ENCODE measurements at regions not wholly inside any gene's neighbourhood (a gene's known extent, or its start where the extent isn't known, plus 50 kb on each side); places are given as distances from the start of the nearest gene placed in this dataset.

DNA sequence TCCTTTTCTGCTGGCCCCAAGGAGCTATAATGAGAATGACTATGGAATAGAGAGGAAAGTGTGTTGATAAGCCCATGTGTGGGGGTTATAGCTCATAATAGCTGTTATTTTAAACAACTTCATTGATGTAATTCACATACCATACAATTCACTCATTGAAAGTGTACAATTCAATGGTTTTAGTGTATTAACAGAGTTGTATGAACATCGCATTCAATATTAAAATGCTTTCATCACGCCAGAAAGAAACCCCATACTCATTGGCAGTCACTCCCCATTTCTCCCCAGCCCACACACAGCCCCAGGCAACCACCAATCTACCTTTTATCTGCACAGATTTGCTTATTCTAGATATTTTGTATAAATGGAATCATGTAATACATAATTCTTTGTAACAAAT is 139.6 kb upstream of the CYP1B1 start:
- TF ChIP-seq, protein P1, sequence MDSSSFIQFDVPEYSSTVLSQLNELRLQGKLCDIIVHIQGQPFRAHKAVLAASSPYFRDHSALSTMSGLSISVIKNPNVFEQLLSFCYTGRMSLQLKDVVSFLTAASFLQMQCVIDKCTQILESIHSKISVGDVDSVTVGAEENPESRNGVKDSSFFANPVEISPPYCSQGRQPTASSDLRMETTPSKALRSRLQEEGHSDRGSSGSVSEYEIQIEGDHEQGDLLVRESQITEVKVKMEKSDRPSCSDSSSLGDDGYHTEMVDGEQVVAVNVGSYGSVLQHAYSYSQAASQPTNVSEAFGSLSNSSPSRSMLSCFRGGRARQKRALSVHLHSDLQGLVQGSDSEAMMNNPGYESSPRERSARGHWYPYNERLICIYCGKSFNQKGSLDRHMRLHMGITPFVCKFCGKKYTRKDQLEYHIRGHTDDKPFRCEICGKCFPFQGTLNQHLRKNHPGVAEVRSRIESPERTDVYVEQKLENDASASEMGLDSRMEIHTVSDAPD (CRISPR knock-in tag; IDR thresholded peaks at IDR 0.05): no peak
- TF ChIP-seq, protein P2, sequence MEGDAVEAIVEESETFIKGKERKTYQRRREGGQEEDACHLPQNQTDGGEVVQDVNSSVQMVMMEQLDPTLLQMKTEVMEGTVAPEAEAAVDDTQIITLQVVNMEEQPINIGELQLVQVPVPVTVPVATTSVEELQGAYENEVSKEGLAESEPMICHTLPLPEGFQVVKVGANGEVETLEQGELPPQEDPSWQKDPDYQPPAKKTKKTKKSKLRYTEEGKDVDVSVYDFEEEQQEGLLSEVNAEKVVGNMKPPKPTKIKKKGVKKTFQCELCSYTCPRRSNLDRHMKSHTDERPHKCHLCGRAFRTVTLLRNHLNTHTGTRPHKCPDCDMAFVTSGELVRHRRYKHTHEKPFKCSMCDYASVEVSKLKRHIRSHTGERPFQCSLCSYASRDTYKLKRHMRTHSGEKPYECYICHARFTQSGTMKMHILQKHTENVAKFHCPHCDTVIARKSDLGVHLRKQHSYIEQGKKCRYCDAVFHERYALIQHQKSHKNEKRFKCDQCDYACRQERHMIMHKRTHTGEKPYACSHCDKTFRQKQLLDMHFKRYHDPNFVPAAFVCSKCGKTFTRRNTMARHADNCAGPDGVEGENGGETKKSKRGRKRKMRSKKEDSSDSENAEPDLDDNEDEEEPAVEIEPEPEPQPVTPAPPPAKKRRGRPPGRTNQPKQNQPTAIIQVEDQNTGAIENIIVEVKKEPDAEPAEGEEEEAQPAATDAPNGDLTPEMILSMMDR (IDR thresholded peaks at IDR 0.05 in 2 of 3, conservative IDR thresholded peaks at IDR 0.05 in 1 of 3; ENCODE audit: insufficient read depth in 2 of 3, low read depth in 1 of 3, low read length in 3 of 3): no peak
- TF ChIP-seq GATAD2B (IDR thresholded peaks at IDR 0.05; ENCODE audit: borderline replicate concordance) (no peak), RNF2 (IDR thresholded peaks at IDR 0.05) (no peak), JUND (IDR thresholded peaks at IDR 0.05; ENCODE audit: borderline replicate concordance, low read depth, low read length) (no peak), JUND (tag; IDR thresholded peaks at IDR 0.05; ENCODE audit: borderline replicate concordance, low read depth, low read length) (no peak), IRF2 (CRISPR knock-in tag; IDR thresholded peaks at IDR 0.05) (no peak), TEAD4 (IDR thresholded peaks at IDR 0.05; ENCODE audit: low read length) (no peak), TEAD4 (CRISPR knock-in tag; IDR thresholded peaks at IDR 0.05; ENCODE audit: borderline replicate concordance) (no peak), MAFK (IDR thresholded peaks at IDR 0.05; ENCODE audit: low read length) (no peak), ZSCAN32 (CRISPR knock-in tag; IDR thresholded peaks at IDR 0.05) (no peak), PML (IDR thresholded peaks at IDR 0.05; ENCODE audit: low read length) (no peak), ZNF766 (CRISPR knock-in tag; conservative IDR thresholded peaks at IDR 0.05) (no peak)

All from K562 (cell line).